ENCODE measurements at regions not wholly inside any gene's neighbourhood (a gene's known extent, or its start where the extent isn't known, plus 50 kb on each side); places are given as distances from the start of the nearest gene placed in this dataset.
"Not testable (repeated sequence)": the region's sequence is repeated elsewhere in the genome, so short reads cannot be mapped to it uniquely, and the experiment has no call there.

- Mint-ChIP-seq H3K4me1 (ENCODE audit: low read depth in 2 of 2) (no peaks in the 10 kb centered on the region), H3K27ac (no peak overlapping the region), H3K27me3 (no peaks in the 10 kb centered on the region), H3K4me3 (no peak overlapping the region), H3K9me3 (peaks cover 0 to 9% of the 10 kb centered on the region in 2 donors), H3K36me3 (ENCODE audit: insufficient read depth) (no peaks in the 10 kb centered on the region)
- ATAC-seq (replicated peaks) = no peak
- DNase-seq = no peak
These were observed 795.6 kb downstream of the REEP3 start for GRCh38 chr10:64316833-64317232.

GRCh38 chr10:64320448-64320847 lies 799.2 kb downstream of the REEP3 start:
- ATAC-seq (replicated peaks) (no peak), DNase-seq (no peak)
- H3K9me3 Mint-ChIP-seq = peaks cover 9 to 12% of the 10 kb centered on the region in 2 donors
- H3K36me3 Mint-ChIP-seq (ENCODE audit: insufficient read depth) = no peaks in the 10 kb centered on the region
- H3K4me1 Mint-ChIP-seq (ENCODE audit: low read depth in 2 of 2) = no peaks in the 10 kb centered on the region
- no peak overlapping the region for H3K27ac Mint-ChIP-seq
- H3K4me3 Mint-ChIP-seq = no peak overlapping the region
- H3K27me3 Mint-ChIP-seq = no peaks in the 10 kb centered on the region

DNA sequence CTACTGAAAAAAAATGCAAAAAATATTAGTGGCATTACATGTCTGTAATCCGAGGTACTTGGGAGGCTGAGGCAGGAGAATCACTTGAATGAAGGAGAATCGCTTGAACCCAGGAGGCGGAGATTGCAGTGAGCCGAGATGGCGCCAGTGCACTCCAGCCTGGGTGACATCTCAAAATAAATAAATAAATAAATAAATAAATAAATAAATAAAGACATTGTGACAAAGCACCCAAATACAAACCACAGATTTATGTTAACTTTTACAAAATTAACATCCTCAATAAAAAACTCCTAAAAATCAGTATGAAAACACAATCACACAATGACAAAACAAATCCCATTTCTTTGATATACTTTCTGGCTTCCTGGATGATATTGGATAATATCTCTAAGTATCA lies 808.3 kb downstream of the REEP3 start:
- Mint-ChIP-seq H3K27me3 (no peaks in the 10 kb centered on the region), H3K4me1 (ENCODE audit: low read depth in 2 of 2) (no peaks in the 10 kb centered on the region), H3K4me3 (no peak overlapping the region), H3K9me3 (peaks cover 4 to 16% of the 10 kb centered on the region in 2 donors), H3K27ac (no peak overlapping the region), H3K36me3 (ENCODE audit: insufficient read depth) (no peaks in the 10 kb centered on the region)
- ATAC-seq (replicated peaks) (no peak), DNase-seq (no peak)

DNA sequence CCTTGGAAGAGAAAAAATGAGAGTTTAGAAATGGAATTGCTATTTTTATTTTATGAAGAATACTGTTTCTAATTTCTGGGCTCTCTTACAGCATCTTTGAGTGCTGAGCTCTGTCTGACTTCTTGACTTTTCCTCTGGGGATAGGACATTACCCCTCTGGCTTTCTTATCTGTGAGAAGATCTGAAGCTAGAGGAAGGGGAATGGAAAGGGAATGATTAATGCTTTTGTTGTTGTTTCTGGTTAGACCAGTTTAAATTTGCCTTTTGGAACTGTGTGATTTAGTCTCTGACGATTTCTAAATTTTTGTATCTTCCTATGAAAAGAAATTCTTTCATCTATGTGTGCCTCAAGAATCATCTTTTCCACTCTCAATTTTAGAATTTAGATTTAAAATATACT lies 811.4 kb downstream of the REEP3 start:
- ATAC-seq (replicated peaks) (no peak), DNase-seq (no peak)
- peaks cover 5 to 18% of the 10 kb centered on the region in 2 donors for H3K9me3 Mint-ChIP-seq
- H3K36me3 Mint-ChIP-seq (ENCODE audit: insufficient read depth) = no peaks in the 10 kb centered on the region
- no peak overlapping the region for H3K27ac Mint-ChIP-seq
- no peaks in the 10 kb centered on the region for H3K27me3 Mint-ChIP-seq
- no peak overlapping the region for H3K4me3 Mint-ChIP-seq
- H3K4me1 Mint-ChIP-seq (ENCODE audit: low read depth in 2 of 2) = no peaks in the 10 kb centered on the region

DNA sequence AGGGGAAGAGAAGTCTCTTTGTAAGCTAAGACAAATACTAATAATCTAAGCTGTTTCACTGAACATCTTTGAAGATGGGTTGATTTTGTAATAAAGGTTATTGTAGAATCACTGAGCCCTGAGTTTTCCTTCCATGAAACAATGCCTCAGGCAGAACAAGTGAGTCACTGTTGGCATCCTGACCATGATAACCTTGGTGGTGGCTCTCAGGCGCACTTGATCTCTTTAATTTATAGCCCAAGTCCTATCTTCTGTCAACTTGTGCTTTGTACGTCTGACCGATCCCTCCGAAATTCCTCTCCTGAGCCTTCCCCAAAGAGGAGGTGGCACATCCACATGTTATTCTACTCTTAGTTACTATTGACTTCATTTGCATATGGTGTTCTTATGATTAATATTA lies 812.9 kb downstream of the REEP3 start:
- ATAC-seq (replicated peaks) = no peak
- Mint-ChIP-seq H3K27me3 (no peaks in the 10 kb centered on the region), H3K27ac (no peak overlapping the region), H3K36me3 (ENCODE audit: insufficient read depth) (no peaks in the 10 kb centered on the region), H3K9me3 (peaks cover 5 to 18% of the 10 kb centered on the region in 2 donors), H3K4me3 (no peak overlapping the region), H3K4me1 (ENCODE audit: low read depth in 2 of 2) (no peaks in the 10 kb centered on the region)
- no peak for DNase-seq

DNA sequence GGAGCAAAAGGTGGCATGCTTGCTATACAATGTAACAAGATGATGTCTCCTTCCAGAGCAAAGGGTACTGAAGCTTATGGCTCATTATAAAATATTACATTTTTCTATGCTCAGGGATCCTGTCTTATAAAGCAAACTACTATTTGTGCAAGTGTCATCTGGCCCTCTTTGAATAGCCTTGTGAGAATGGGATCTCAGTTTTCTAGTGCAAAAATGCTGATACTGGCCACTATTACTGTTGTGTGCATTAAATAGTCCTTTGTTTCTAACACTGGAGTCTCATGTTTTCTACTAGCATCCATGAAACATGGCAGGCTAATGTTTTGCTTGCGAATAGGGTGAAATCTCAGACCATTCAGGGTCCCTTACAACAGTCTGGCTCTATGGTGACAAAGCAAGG lies 823.0 kb downstream of the REEP3 start:
- no peak for DNase-seq
- ATAC-seq (replicated peaks) = no peak
- no peaks in the 10 kb centered on the region for H3K36me3 Mint-ChIP-seq (ENCODE audit: insufficient read depth)
- H3K27me3 Mint-ChIP-seq = no peaks in the 10 kb centered on the region
- peaks cover 11 to 12% of the 10 kb centered on the region in 2 donors for H3K9me3 Mint-ChIP-seq
- H3K4me3 Mint-ChIP-seq = no peak overlapping the region
- no peaks in the 10 kb centered on the region for H3K4me1 Mint-ChIP-seq (ENCODE audit: low read depth in 2 of 2)
- no peak overlapping the region for H3K27ac Mint-ChIP-seq

- Mint-ChIP-seq H3K9me3 (peaks cover 12 to 13% of the 10 kb centered on the region in 2 donors), H3K27ac (no peak overlapping the region), H3K27me3 (no peaks in the 10 kb centered on the region), H3K4me3 (no peak overlapping the region), H3K36me3 (ENCODE audit: insufficient read depth) (no peaks in the 10 kb centered on the region), H3K4me1 (ENCODE audit: low read depth in 2 of 2) (no peaks in the 10 kb centered on the region)
- ATAC-seq (replicated peaks) (no peak), DNase-seq (no peak)
These were observed 824.7 kb downstream of the REEP3 start for GRCh38 chr10:64345856-64346255.

DNA sequence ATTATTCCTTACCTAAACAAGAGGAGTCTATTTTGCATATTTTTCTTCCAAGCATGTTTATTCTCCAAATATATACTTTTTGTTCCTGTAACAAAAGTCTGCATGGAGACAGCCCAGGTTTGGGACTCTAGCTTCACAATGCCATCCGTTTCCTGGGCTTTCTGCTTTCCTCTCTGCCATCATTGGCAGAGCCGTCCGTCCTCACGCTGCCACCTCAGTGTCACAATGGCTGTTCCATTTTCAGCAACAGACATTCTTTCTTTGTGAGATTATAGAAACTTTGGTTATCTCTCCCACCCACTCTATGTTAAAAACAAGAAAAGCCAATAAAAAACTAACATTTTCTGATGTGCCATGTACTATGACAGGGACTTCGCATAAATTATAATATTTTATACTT lies 825.2 kb downstream of the REEP3 start:
- H3K4me1 Mint-ChIP-seq (ENCODE audit: low read depth in 2 of 2) = no peaks in the 10 kb centered on the region

DNA sequence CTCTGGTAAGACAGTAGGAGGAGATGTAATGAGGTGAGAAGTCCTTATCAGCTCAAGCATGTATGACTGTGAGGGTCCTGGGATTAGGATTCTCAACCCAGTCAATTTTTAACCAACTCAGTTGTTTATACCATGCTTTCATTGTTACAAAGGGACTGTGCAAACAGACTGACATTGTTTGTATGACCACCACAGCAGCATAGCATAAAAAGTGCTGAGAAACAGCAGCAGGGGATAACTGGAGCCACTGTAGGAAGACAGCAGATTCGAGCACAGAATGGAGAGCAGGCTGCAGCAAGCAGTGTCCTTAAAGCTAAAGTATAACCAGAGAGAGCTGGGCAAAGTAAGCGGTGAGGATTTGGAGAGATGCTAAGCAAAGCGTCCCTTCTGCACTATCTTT lies 829.5 kb downstream of the REEP3 start:
- no peak for ATAC-seq (replicated peaks)
- peaks cover 4 to 16% of the 10 kb centered on the region in 2 donors for H3K9me3 Mint-ChIP-seq
- no peaks in the 10 kb centered on the region for H3K4me1 Mint-ChIP-seq (ENCODE audit: low read depth in 2 of 2)

More for the DNA sequence above, 825.2 kb downstream of the REEP3 start:
- ATAC-seq (replicated peaks) (no peak), DNase-seq (no peak)
- Mint-ChIP-seq H3K27me3 (no peaks in the 10 kb centered on the region), H3K36me3 (ENCODE audit: insufficient read depth) (no peaks in the 10 kb centered on the region), H3K4me3 (no peak overlapping the region), H3K27ac (no peak overlapping the region), H3K9me3 (peaks cover 12 to 13% of the 10 kb centered on the region in 2 donors)

GRCh38 chr10:64358907-64359306 lies 837.7 kb downstream of the REEP3 start:
- DNase-seq = no peak

More for the DNA sequence above, 829.5 kb downstream of the REEP3 start:
- DNase-seq = no peak
- no peaks in the 10 kb centered on the region for H3K27me3 Mint-ChIP-seq
- no peak overlapping the region for H3K27ac Mint-ChIP-seq
- H3K4me3 Mint-ChIP-seq = no peak overlapping the region
- no peaks in the 10 kb centered on the region for H3K36me3 Mint-ChIP-seq (ENCODE audit: insufficient read depth)

GRCh38 chr10:64360240-64360639 lies 839.0 kb downstream of the REEP3 start:
- not testable (repeated sequence) for H3K4me1 Mint-ChIP-seq (ENCODE audit: low read depth in 2 of 2); H3K36me3 Mint-ChIP-seq (ENCODE audit: insufficient read depth); H3K4me3 Mint-ChIP-seq; DNase-seq; ATAC-seq (replicated peaks); H3K27ac Mint-ChIP-seq; H3K9me3 Mint-ChIP-seq; H3K27me3 Mint-ChIP-seq

More at GRCh38 chr10:64358907-64359306, 837.7 kb downstream of the REEP3 start:
- no peak for ATAC-seq (replicated peaks)
- Mint-ChIP-seq H3K4me3 (no peak overlapping the region), H3K27ac (no peak overlapping the region), H3K9me3 (peaks cover 7 to 9% of the 10 kb centered on the region in 2 donors), H3K36me3 (ENCODE audit: insufficient read depth) (no peaks in the 10 kb centered on the region), H3K4me1 (ENCODE audit: low read depth in 2 of 2) (no peaks in the 10 kb centered on the region), H3K27me3 (no peaks in the 10 kb centered on the region)

DNA sequence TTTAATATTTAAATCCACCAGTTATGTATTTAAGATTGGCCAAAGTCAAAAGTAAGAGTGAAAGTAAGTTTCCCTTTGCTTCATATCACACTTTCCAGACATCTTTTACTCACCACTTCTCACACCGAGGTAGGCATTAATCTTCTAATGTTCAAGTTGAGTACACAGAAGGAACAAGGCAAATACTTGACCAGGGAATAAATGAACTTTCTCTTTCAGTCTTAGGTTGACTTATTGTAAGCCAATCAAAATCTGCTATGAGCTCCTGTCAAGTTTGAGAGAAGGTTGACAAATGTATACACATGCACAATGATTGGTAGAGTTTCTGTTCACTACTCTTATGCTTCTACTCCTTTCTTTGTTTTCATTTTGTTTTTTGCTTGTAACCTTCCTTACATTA lies 842.5 kb downstream of the REEP3 start:
- Mint-ChIP-seq H3K4me1 (ENCODE audit: low read depth in 2 of 2) (no peaks in the 10 kb centered on the region), H3K36me3 (ENCODE audit: insufficient read depth) (no peaks in the 10 kb centered on the region), H3K27ac (no peak overlapping the region), H3K4me3 (no peak overlapping the region), H3K9me3 (peaks cover 5 to 6% of the 10 kb centered on the region in 2 donors), H3K27me3 (no peaks in the 10 kb centered on the region)
- DNase-seq (no peak), ATAC-seq (replicated peaks) (no peak)

- H3K4me3 Mint-ChIP-seq = no peak overlapping the region
- peaks cover 2 to 6% of the 10 kb centered on the region in 2 donors for H3K9me3 Mint-ChIP-seq
- DNase-seq = no peak
- no peaks in the 10 kb centered on the region for H3K36me3 Mint-ChIP-seq (ENCODE audit: insufficient read depth)
- no peak for ATAC-seq (replicated peaks)
- H3K4me1 Mint-ChIP-seq (ENCODE audit: low read depth in 2 of 2) = no peaks in the 10 kb centered on the region
- H3K27me3 Mint-ChIP-seq = no peaks in the 10 kb centered on the region
- H3K27ac Mint-ChIP-seq = no peak overlapping the region
These were observed 844.5 kb downstream of the REEP3 start for GRCh38 chr10:64365663-64366062.

- Mint-ChIP-seq H3K9me3 (peaks cover 0 to 6% of the 10 kb centered on the region in 2 donors), H3K27me3 (no peaks in the 10 kb centered on the region), H3K4me1 (ENCODE audit: low read depth in 2 of 2) (no peaks in the 10 kb centered on the region), H3K36me3 (ENCODE audit: insufficient read depth) (no peaks in the 10 kb centered on the region), H3K27ac (no peak overlapping the region), H3K4me3 (no peak overlapping the region)
- ATAC-seq (replicated peaks) = no peak
- no peak for DNase-seq
These were observed 847.1 kb downstream of the REEP3 start for GRCh38 chr10:64368298-64368697.

Measured in effector memory CD8-positive, alpha-beta T cell (primary cell).